WTC11 (cell line): ENCODE measurements at regions not wholly inside any gene's neighbourhood (a gene's known extent, or its start where the extent isn't known, plus 50 kb on each side); places are given as distances from the start of the nearest gene placed in this dataset.

Source experiments
- ATAC-seq: fragments of 200-7000 bp; cut with Tn5 transposase; 2 replicates; pipeline ENCODE4 v1.10.0; 2021; ENCODE audit warnings: mild to moderate bottlenecking, moderate library complexity
- CTCF ChIA-PET: fragments of 300-600 bp; sonication (Branson Sonifier 250); formaldehyde crosslinking; loops from one replicate; lab custom pipeline; 2021; ENCODE audit warnings: antibody characterized with exemption; lab: Charles Lee
- POLR2A ChIA-PET: fragments of 350-600 bp; sonication (Branson Sonifier 250); formaldehyde crosslinking; loops from one replicate; lab custom pipeline; 2021; ENCODE audit warnings: antibody characterized with exemption; lab: Charles Lee
- DNase-seq: peaks from one replicate; pipeline ENCODE4 v3.0.0; 2021; ENCODE audit warnings: low spot score
- H3K27ac Mint-ChIP-seq: 2 replicates; pipeline ENCODE4 v1.8.0; 2021; ENCODE audit warnings: mixed read lengths
- H3K27me3 Mint-ChIP-seq: 2 replicates; pipeline ENCODE4 v1.8.0; 2021; ENCODE audit warnings: low read depth, mild to moderate bottlenecking, moderate library complexity, mixed read lengths
- H3K36me3 Mint-ChIP-seq: 2 replicates; pipeline ENCODE4 v1.8.0; 2021; ENCODE audit warnings: mixed read lengths
- H3K4me1 Mint-ChIP-seq: 2 replicates; pipeline ENCODE4 v1.8.0; 2022; ENCODE audit warnings: mixed read lengths
- H3K4me3 Mint-ChIP-seq: 2 replicates; pipeline ENCODE4 v1.8.0; 2021; ENCODE audit warnings: mild to moderate bottlenecking, moderate library complexity, mixed read lengths
- H3K9me3 Mint-ChIP-seq: 2 replicates; pipeline ENCODE4 v1.8.0; 2021; ENCODE audit warnings: mixed read lengths
- ATF3 ChIP-seq: sonication (generic); formaldehyde crosslinking; conservative IDR thresholded peaks from 2 replicates; pipeline ENCODE4 v1.8.1; 2022; ENCODE audit warnings: mild to moderate bottlenecking, missing genetic modification reagents
- ATF6 ChIP-seq: sonication (generic); formaldehyde crosslinking; IDR thresholded peaks from 2 replicates; pipeline ENCODE4 v1.8.1; 2023; ENCODE audit warnings: mild to moderate bottlenecking, missing genetic modification reagents
- CREB1 ChIP-seq: sonication (generic); formaldehyde crosslinking; IDR thresholded peaks from 2 replicates; pipeline ENCODE4 v1.8.0; 2023; ENCODE audit warnings: mild to moderate bottlenecking, missing genetic modification reagents
- E2F4 ChIP-seq: sonication (generic); formaldehyde crosslinking; IDR thresholded peaks from 2 replicates; pipeline ENCODE4 v1.8.1; 2022; ENCODE audit warnings: low read depth, mild to moderate bottlenecking, moderate library complexity, missing genetic modification reagents, borderline replicate concordance
- ELF4 ChIP-seq: sonication (generic); formaldehyde crosslinking; IDR thresholded peaks from 2 replicates; pipeline ENCODE4 v1.8.1; 2022; ENCODE audit warnings: low read depth, mild to moderate bottlenecking, moderate library complexity, missing genetic modification reagents
- HMGA2 ChIP-seq: fragments of 250-450 bp; sonication (Bioruptor Pico); IDR thresholded peaks from 2 replicates; pipeline ENCODE4 v1.4.0; 2021; ENCODE audit warnings: mild to moderate bottlenecking, moderate library complexity
- IRF1 ChIP-seq: sonication (generic); formaldehyde crosslinking; IDR thresholded peaks from 2 replicates; pipeline ENCODE4 v1.8.0; 2023; ENCODE audit warnings: missing genetic modification reagents
- PRDM15 ChIP-seq: sonication (generic); formaldehyde crosslinking; IDR thresholded peaks from 2 replicates; pipeline ENCODE4 v1.8.0; 2022; ENCODE audit warnings: missing genetic modification reagents
- STAT6 ChIP-seq: sonication (generic); formaldehyde crosslinking; conservative IDR thresholded peaks from 2 replicates; pipeline ENCODE4 v1.8.1; 2023; ENCODE audit warnings: mild to moderate bottlenecking, low read depth, missing genetic modification reagents, moderate library complexity
- TP53 ChIP-seq: sonication (generic); formaldehyde crosslinking; IDR thresholded peaks from 2 replicates; pipeline ENCODE4 v1.8.1; 2023; ENCODE audit warnings: mild to moderate bottlenecking, missing genetic modification reagents
- USF1 ChIP-seq: sonication (generic); formaldehyde crosslinking; IDR thresholded peaks from 2 replicates; pipeline ENCODE4 v1.8.0; 2022; ENCODE audit warnings: mild to moderate bottlenecking, missing genetic modification reagents
- USF2 ChIP-seq: sonication (generic); formaldehyde crosslinking; IDR thresholded peaks from 2 replicates; pipeline ENCODE4 v1.8.1; 2023; ENCODE audit warnings: mild to moderate bottlenecking, missing genetic modification reagents, moderate library complexity
- ZNF138 ChIP-seq: sonication (generic); formaldehyde crosslinking; conservative IDR thresholded peaks from 2 replicates; pipeline ENCODE4 v1.8.1; 2022; ENCODE audit warnings: mild to moderate bottlenecking, moderate library complexity, missing genetic modification reagents
- ZNF232 ChIP-seq: sonication (generic); formaldehyde crosslinking; IDR thresholded peaks from 2 replicates; pipeline ENCODE4 v1.8.0; 2022; ENCODE audit warnings: mild to moderate bottlenecking, missing genetic modification reagents
- ZNF263 ChIP-seq: sonication (generic); formaldehyde crosslinking; IDR thresholded peaks from 2 replicates; pipeline ENCODE4 v1.8.1; 2022; ENCODE audit warnings: low read depth, mild to moderate bottlenecking, moderate library complexity, missing genetic modification reagents
- ZNF396 ChIP-seq: fragments of 250-450 bp; sonication (Bioruptor Pico); IDR thresholded peaks from 2 replicates; pipeline ENCODE4 v1.8.0; 2021; ENCODE audit warnings: mild to moderate bottlenecking, moderate library complexity, borderline replicate concordance
- ZNF512 ChIP-seq: sonication (generic); formaldehyde crosslinking; IDR thresholded peaks from 2 replicates; pipeline ENCODE4 v1.8.1; 2022; ENCODE audit warnings: missing genetic modification reagents, borderline replicate concordance
- ZNF671 ChIP-seq: fragments of 250-450 bp; sonication (Bioruptor Pico); IDR thresholded peaks from 2 replicates; pipeline ENCODE4 v1.8.0; 2021; ENCODE audit warnings: mild to moderate bottlenecking

GRCh38 chr7:118861581-118861980 is 637.1 kb downstream of the ANKRD7 start (continued):
- TF ChIP-seq PRDM15 (CRISPR knock-in tag) (no peak), ATF3 (no peak), ELF4 (CRISPR knock-in tag) (no peak), ZNF263 (CRISPR knock-in tag) (no peak), CREB1 (no peak)

- ATAC-seq = no peak
- Mint-ChIP-seq H3K9me3 (peaks cover 6% of the 10 kb centered on the region), H3K27me3 (no peaks in the 10 kb centered on the region), H3K4me3 (no peak overlapping the region), H3K27ac (no peak overlapping the region), H3K4me1 (peaks cover 4% of the 10 kb centered on the region), H3K36me3 (no peaks in the 10 kb centered on the region)
- no peak for DNase-seq
- ChIA-PET CTCF (no interaction called here), POLR2A (no interaction called here)
- TF ChIP-seq ZNF512 (CRISPR knock-in tag) (no peak), ZNF232 (CRISPR knock-in tag) (no peak), ATF6 (CRISPR knock-in tag) (no peak), USF2 (no peak), ZNF396 (CRISPR knock-in tag) (no peak), HMGA2 (no peak)
Measured at GRCh38 chr7:118862740-118863139, 638.2 kb downstream of the ANKRD7 start.

- Mint-ChIP-seq H3K27ac (no peak overlapping the region), H3K36me3 (no peaks in the 10 kb centered on the region), H3K4me1 (peaks cover 15% of the 10 kb centered on the region), H3K4me3 (no peak overlapping the region), H3K27me3 (no peaks in the 10 kb centered on the region), H3K9me3 (no peaks in the 10 kb centered on the region)
- DNase-seq = no peak
- no peak for ATAC-seq
- ChIA-PET POLR2A (no interaction called here), CTCF (no interaction called here)
- TF ChIP-seq ZNF396 (CRISPR knock-in tag) (no peak), USF1 (CRISPR knock-in tag) (no peak), TP53 (CRISPR knock-in tag) (no peak), STAT6 (no peak), ZNF232 (CRISPR knock-in tag) (no peak), ZNF138 (CRISPR knock-in tag) (no peak), IRF1 (CRISPR knock-in tag) (no peak), ZNF671 (CRISPR knock-in tag) (no peak), E2F4 (CRISPR knock-in tag) (no peak)
Measured at GRCh38 chr7:118863966-118864365, 639.5 kb downstream of the ANKRD7 start.
